ENCODE measurements at regions not wholly inside any gene's neighbourhood (a gene's known extent, or its start where the extent isn't known, plus 50 kb on each side); places are given as distances from the start of the nearest gene placed in this dataset.
"Not testable (repeated sequence)": the region's sequence is repeated elsewhere in the genome, so short reads cannot be mapped to it uniquely, and the experiment has no call there.

- TF ChIP-seq, protein P1, sequence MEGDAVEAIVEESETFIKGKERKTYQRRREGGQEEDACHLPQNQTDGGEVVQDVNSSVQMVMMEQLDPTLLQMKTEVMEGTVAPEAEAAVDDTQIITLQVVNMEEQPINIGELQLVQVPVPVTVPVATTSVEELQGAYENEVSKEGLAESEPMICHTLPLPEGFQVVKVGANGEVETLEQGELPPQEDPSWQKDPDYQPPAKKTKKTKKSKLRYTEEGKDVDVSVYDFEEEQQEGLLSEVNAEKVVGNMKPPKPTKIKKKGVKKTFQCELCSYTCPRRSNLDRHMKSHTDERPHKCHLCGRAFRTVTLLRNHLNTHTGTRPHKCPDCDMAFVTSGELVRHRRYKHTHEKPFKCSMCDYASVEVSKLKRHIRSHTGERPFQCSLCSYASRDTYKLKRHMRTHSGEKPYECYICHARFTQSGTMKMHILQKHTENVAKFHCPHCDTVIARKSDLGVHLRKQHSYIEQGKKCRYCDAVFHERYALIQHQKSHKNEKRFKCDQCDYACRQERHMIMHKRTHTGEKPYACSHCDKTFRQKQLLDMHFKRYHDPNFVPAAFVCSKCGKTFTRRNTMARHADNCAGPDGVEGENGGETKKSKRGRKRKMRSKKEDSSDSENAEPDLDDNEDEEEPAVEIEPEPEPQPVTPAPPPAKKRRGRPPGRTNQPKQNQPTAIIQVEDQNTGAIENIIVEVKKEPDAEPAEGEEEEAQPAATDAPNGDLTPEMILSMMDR (IDR thresholded peaks at IDR 0.05; ENCODE audit: low read depth, low read length): no peak
- no peak for DNase-seq (ENCODE audit: extremely low read depth, low read depth)
Measured at GRCh38 chr7:96800824-96801223, 91.2 kb upstream of the SEM1 start.

- no peak for DNase-seq (ENCODE audit: extremely low read depth, low read depth)
- TF ChIP-seq, protein P1 (IDR thresholded peaks at IDR 0.05; ENCODE audit: low read depth, low read length): no peak
Measured at GRCh38 chr7:96819111-96819700, 109.6 kb upstream of the SEM1 start.

DNA sequence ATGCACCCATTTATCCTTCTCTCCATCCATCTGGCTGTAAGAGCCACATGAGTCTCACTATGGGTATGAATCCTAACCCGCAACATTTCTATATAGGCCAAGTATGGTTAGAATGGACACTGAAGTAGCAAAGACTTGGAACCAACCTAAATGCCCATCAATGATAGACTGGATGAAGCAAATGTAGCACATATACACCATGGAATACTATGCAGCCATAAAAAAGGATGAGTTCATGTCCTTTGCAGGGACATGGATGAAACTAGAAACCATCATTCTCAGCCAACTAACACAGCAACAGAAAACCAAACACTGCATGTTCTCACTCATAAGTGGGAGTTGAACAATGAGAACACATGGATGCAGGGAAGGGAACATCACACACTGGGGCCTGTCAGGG lies 111.5 kb upstream of the SEM1 start:
- not testable (repeated sequence) for DNase-seq (ENCODE audit: extremely low read depth, low read depth)

DNA sequence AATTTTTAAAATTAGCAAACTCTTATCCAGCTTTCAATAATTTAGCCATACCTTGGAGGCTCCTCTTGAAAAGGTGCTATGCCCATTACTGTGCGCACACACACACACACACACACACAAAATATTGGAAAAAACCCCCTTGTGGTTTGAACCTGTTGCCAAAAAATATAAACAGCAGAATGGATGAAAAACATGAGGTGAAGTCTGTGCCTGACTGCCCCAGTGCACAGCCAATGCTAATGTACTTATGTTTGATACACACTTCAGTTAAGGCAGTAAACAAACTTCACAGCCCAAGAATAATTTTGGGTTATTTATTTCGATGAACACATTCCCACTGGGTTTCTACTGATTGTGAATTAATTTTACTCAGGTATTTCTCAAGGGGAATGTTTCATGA lies 113.2 kb upstream of the SEM1 start:
- DNase-seq (ENCODE audit: extremely low read depth, low read depth): no peak
- TF ChIP-seq, protein P1 (IDR thresholded peaks at IDR 0.05; ENCODE audit: low read depth, low read length): no peak

DNA sequence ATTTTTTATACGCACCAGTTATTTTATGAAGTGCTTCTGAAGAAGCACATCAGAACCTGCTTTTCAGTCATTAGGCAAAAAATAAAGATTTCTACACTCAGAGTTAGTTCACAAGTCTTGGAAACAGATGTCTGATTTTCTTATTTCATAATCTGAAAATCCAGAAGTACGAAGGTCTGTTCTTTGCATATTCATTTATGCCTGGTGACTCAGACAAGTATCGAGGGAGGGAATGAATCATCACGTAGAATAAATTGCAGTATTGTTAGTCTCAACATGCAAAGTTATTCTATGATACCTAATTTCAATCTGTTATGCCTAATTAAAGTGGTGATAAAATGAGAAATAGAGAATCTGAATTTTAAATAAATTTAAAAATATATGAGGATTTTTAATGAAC lies 113.6 kb upstream of the SEM1 start:
- DNase-seq (ENCODE audit: extremely low read depth, low read depth): peak; percentile 20
- TF ChIP-seq, protein P1 (IDR thresholded peaks at IDR 0.05; ENCODE audit: low read depth, low read length): no peak

DNA sequence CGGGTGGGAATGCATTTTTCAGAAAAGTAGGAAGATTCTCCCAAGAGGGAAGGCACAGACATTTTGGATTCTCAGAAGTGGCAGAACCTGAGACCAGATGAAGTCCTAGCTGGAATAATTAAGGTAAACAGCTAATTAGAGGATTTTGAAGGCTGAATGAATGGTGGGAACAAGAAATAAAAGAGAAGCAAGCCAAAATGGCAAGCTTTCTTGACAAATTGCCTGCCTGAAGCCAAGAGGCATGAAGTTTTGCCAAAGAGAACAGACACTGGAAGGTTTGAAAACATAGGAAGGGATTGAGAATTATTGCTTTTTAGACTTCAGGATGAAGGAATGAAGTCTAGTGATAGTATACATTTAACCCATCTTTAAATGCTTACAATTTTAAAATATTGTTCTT lies 115.0 kb upstream of the SEM1 start:
- DNase-seq (ENCODE audit: extremely low read depth, low read depth): no peak
- TF ChIP-seq, protein P1 (IDR thresholded peaks at IDR 0.05; ENCODE audit: low read depth, low read length): no peak

DNA sequence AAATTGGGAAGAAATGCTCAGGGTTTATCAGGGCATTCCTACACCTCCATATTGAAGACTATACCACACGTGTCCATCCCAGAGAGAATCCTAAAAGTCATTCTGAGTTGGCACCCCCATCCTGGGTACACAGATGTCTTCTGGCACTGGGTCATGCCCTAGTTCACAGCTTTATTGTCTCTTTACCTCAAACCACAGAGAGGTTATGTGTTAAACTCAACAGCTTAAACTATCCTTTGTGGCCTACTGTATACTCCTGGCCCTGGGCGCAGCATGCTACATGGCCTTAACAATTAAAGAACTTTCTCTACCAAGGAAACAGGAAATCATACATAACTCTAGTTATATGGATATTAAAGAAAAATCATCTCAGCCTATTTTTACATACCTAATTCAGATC lies 115.6 kb upstream of the SEM1 start:
- TF ChIP-seq, protein P1 (IDR thresholded peaks at IDR 0.05; ENCODE audit: low read depth, low read length): no peak
- DNase-seq (ENCODE audit: extremely low read depth, low read depth): no peak

- TF ChIP-seq, protein P1 (IDR thresholded peaks at IDR 0.05; ENCODE audit: low read depth, low read length): no peak
- DNase-seq (ENCODE audit: extremely low read depth, low read depth): no peak
Measured at GRCh38 chr7:96826089-96826488, 116.4 kb upstream of the SEM1 start.

All from AG09319 (cell line).